NCI-H2227 (cell line): ENCODE measurements at regions not wholly inside any gene's neighbourhood (a gene's known extent, or its start where the extent isn't known, plus 50 kb on each side); places are given as distances from the start of the nearest gene placed in this dataset.
A peak's percentile ranks its signal among the peaks of the same experiment; 100 is the strongest.

Source experiments
- DNase-seq: peaks from one replicate; lab custom pipeline; 2025; ENCODE audit not compliant: unreplicated experiment; lab: John Stamatoyannopoulos, UW

DNA sequence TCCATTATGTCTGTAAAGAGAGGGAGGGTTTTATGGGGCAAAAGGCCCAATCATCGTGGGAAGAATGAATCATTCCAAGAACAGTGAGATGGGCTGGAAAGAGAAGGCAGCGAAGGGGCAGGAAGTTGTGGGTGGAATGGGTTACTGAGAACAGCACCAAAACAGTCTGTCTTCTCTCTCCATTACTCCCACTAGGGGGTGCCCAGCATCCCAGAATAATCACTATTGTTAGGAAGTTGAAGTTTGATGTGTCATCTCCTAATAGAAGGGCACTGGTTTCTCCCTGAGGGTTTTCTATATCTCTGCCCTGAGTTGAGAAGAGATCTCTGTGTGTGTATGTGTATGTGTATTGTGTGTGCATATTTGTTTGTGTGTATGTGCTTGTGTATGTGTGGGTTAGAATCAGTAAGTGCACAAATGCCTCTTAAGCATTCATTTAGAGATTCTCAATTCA is 76.6 kb upstream of the MAP4K3 start:
- peak; percentile 4 for DNase-seq

DNA sequence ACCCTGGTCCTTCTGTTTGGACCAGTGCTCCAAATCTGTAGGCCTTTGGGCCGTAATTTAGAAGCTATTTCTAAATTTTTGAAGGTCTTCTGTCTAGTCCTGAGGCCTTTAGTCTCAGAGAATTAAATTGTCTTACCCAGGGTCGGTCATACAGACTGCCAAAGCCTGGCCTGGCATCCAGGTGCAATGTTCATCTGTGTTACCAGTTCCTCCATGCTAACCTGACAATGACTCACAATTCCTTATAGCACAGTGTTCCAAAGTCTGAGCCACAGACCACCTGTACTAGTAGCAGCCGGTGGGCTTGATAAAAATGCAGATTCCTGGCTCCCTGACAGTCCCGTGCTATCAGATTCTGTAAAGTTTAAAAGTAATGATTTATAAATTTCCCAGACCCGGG is 77.7 kb upstream of the MAP4K3 start:
- no peak for DNase-seq

DNA sequence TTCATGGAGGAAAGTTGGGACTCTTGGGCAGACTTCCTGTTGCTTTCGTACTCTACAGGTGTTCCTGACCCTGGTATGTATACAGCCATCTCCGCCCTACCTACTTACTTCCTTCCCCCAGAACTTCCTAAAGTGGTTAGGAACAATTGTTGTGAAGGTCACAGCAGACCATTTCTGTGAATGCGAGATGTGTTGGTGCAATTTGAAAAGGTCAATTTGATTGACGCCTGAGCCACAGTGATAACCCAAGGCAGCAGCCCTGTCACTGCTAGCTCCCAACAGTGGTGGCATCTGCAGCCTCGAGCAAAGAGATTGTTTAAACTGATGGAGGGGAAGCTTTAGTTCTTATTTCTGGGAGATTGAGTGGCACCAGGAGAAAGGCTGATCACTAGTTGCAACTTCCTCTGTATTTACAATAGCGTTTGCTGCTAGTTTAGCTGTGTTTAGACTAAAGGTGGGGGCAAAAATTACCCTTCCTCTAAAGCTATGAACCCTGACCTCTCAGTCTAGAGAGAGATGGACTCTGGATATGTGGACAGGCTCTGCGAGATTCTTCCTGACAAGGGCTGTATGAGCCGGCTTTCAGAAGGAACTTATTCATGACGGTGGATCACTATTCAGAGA is 78.3 kb upstream of the MAP4K3 start:
- DNase-seq, result no peak

DNA sequence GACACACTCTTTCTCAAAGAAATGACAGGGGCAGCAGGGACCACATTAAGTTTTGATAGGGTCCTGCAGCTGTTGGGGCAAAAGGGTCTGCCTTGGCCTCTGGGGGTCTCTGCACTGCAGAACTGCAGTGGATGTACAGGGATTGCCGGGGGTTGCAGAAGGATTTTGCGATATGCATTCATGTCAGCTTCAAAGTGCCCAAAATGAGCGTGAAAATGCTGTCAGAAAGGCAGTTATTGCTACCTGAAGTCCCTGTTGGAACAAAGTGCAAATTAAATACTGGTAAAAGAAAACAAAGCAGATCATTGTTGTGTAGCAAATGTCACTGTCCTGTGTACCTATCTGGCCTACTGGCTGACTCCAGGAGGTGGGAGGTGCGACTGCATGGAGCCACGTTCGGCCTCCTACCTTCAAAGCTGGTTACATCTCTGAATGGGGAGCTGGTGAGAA is 78.8 kb upstream of the MAP4K3 start:
- no peak for DNase-seq

DNA sequence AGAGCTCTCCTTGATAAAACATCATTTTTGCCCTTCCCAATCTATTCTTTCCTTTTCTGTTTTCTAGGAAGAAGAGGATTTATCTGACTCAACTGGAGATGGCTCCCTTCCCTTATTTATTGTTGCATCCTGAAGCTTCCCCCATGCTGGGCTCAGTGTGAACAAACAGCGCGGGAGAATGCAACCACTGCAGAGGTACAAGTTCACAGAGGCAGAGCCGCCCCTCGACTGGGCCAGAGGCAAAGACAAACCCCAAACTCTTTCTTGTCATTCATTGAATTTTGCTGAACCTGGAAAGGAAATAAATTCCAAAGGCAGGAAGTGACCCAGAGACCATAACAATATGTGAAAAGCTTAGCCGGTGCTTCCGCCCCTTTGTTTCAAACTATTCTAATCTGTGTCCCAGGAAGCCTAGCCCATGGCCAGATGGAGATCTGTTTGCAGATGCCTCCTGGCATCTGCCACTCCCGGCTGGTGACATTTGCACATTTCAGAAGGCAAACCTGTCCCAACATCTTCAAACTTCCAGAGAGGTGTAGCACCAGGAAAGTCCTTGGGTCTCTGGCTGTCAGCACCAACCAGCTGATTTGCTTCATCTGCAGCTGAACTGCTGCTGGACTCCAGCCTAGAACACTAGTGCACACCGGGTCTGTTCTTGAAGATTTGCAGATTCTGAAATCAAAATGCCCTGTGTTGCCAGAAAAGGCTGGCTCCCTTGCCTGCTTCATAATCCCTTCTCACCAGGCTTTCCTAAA is 79.4 kb upstream of the MAP4K3 start:
- no peak for DNase-seq

DNA sequence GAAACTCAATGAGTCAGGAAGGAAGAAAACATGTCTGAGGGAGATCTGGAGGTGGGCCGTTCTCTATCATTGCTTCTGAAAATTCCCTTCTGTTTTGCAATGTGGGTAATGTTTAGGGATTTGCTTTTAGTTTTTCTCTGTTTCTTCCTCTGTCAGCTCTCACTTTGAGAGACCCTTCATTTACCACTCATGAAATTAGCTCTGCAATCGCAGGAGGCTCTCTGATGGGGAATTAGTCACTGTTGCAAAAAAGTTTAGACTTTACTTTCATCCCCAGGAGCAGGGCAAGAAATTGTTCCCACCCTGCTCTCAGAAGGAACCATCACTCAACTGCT is 80.0 kb upstream of the MAP4K3 start:
- DNase-seq, result no peak

DNA sequence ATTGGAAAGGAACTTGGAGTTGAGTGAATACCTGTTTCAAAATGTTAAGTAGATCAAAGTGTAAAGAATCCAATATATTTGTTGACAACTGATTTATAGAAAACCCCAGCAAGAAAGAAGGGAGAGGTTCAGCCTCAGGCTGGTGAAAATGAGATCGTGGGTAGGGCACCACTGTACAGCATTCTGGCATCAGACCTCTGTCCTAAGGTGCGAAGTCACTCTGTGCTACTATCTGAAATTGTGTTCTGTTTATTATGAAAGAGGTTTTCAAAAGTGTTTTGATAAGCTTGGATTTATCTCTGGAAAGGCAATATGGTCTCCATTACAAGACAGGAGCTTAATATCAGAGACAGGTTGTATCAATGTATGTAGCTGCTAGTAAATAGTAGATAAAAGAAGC is 80.5 kb upstream of the MAP4K3 start:
- no peak for DNase-seq

DNA sequence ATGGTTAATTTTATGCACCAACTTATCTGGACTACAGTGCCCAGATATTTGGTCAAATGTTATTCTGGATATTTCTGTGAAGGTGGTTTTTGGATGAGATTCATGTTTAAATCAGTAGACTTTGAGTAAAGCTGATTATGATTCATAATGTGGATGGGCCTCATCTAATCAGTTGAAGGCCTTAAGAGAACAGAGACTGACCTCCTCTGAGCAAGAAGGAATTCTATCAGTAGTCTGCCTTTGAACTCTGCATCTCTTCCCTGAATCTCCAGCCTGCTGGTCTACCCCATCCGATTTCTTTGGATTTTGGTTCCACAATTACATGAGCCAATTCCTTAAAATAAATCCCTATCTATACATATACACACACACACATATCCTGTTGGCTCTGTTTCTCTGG is 82.8 kb upstream of the MAP4K3 start:
- no peak for DNase-seq

DNA sequence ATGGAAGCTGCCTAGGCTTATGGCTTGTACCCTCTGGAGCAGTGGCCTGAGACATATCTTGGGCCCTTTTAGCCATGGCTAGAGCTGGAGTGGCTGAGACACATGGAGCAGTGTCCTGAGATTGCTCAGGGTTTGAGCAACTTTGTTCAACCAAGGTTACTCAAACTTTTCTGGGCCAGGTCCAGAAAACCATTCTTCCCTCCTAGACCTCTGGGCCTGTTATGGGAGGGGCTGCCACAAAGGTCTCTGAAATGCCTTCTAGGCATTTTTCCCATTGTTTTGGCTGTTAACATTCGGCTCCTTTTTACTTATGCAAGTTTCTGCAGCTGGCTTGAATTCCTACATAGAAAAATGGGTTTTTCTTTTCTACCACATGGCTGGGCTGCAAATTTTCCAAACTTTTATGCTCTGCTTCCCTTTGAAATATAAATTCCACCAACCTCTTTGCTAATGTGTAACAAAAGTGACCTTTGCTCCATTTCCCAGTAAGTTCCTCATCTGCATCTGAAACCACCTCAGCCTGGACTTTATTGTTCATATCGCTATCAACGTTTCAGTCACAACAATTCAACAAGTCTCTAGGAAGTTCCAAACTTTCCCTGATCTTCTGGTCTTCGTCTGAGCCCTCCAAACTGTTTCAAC is 84.9 kb upstream of the MAP4K3 start:
- DNase-seq, result no peak

DNA sequence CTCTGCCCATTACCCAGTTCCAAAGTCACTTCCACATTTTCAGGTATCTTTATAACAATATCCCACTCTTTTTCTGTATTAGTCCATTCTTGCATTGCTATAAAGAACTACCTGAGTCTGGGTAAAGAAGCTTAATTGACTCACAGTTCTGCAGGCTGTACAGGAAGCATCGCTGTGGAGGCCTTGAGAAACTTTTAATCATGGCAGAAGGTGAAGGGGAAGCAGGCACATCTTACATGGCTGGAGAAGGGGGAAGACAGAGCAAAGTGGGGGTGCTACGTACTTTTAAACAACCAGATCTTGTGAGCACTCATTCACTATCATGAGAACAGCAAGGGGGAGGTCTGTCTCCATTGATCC is 85.4 kb upstream of the MAP4K3 start:
- DNase-seq, result no peak

DNA sequence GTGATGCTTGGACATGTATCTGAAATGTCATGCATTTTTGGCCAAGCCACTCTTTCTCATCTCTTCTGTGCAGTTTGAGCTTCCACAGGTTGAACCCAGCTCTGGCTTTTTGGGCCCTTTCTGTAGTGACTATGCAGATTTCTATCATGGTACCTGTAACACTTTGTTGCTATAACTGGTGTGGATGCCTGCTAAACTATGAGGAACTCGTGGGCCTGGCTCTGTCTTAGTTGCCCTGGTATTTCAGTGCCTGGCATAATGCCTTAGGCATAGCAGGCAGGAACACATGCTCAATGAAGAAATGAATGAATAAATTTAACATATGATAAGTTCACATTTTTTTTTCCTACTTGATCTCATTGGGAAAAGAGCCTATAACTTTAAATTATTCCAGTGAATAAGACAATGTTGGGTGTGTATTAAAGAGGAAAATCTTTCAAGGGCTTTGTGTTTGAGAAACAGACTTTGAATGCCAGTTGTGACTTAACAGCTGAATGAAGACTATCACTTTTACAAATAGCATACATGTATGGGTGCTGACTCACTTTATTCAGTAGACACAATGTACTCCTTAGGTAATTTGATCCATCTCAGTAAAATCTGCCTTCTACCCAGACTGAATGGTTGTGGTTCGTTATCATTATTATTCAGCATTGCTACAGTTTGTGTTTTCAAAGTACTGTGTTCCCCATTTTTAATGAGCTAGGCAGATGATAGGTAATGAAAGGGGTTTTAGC is 86.4 kb upstream of the MAP4K3 start:
- no peak for DNase-seq

DNA sequence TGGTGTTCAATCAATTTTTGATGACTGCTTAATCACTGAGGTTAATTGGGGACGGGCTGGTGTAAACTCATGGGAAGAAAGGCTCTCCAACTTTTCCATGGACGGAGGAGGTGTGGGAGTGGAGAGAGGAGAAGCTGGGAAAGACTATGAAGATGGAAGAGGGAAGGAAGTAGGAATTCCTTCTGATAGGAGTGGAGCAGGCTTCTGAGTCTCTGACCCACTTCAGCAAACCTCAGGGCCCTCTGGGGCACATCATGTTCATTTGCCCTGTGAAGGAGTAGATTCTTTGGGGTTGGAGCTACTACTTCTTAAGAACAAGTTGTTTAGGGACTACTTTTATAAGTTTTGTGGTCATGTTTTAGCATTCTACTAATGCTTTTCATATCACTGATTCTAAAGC is 87.0 kb upstream of the MAP4K3 start:
- no peak for DNase-seq

DNA sequence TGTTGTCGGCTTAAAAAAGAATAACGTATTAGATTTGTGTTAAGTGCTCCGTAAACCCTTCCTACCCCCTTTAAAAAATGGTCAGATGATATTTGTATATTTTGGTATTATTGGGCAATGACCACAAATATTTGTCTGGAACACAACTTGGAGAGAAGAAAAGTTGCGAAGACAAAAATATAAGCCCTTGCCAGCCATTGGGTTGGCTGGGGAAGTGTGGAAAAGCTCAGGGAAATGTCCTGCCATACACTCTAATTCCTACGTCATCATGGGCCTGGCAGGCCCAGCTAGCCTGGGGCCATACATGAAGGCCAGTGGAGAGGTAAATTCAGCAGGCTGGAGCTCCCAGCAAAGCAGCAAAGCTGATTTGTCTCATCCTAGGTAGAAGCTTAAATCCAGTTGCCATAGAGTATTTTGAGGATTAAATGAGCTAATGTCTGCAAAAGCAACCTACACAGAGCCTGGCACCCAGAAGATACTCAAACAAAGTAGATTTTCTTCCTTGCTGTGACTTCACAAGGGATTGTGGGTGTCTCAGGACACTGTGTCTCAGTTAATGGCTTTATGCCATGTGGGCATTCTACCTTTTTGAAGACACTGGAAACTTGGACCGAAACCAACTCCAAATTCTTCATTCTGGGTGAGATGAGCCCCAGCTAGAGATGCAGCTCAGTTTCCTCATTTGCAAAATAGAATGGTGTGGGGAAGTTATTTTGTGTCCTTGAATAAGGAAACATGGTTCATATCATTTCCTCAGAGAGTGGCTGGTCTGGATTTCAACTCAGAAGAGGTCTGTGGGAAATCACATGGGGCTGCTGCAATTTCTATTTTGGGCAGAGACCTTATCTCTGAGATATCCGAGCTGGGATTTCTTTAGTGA is 87.9 kb upstream of the MAP4K3 start:
- DNase-seq, result no peak

DNA sequence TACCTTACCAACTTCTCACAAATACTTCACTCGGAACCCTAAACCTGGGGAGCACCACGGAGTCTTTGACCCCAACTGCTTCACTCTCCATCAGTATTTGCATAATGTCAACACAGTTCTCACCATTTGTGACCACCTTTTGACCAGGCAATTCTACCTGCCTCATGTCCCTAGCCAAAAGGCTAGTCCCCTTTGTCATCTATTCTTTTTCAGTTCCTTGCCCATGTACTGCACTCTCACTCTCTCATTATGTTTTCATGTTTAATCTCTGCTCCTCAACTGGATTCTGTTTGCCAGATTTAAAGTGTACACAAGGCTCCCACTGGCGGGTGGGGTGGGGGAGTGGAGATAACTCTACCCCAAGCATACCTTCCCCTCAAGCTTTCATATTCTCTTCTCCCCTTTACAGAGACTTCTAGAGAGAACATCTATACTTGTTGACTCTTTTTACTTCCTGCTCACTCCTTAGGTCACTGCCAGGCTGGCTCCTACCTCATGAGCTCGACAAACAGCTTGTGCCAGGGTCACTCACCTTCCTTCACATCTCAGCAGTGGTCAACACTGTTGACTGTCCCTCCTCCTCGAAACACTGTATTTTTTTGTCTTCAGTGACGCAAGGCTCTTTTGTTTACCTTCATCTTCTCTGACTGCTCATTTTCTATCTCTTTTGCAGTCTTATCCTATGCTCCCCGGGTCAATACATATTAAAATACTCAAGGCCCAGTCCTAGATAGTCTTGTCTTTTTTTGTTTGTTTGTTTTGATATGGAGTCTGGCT is 88.7 kb upstream of the MAP4K3 start:
- no peak for DNase-seq

DNA sequence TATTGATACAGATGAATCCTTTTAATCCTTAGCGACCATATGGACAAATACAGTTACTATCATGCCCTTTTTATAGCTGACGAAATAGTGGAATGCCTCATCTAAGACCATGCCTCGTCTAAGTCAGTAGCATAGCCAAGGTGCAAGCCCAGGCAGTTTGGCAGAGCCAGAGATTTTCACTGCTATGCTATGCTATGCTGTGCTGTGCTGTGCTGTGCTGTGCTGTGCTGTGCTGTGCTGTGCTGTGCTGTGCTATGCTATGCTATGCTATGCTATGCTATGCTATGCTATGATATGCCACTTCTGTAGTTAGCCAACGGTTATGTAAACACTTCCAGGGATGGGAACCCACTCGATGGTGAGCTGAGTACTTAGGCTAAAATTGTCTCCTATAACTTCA is 91.6 kb upstream of the MAP4K3 start:
- no peak for DNase-seq

DNA sequence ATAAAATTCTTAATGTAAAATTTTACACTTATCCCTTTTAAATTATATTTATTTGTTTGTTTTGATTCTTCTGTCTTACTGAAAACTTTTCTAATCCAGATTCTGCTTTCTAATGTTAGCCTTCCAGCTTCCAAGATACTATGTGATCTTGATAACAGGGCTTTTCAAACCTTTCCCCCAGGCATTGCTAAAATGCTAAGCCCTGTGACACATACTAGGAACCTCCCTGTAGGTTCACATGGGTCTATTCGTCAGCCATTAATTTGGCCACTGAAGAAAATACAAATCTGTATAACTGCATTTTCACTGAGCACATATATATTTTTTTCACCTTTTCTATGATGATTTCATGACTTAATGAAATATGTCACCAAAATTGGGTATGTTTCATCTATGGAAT is 92.8 kb upstream of the MAP4K3 start:
- DNase-seq, result no peak

DNA sequence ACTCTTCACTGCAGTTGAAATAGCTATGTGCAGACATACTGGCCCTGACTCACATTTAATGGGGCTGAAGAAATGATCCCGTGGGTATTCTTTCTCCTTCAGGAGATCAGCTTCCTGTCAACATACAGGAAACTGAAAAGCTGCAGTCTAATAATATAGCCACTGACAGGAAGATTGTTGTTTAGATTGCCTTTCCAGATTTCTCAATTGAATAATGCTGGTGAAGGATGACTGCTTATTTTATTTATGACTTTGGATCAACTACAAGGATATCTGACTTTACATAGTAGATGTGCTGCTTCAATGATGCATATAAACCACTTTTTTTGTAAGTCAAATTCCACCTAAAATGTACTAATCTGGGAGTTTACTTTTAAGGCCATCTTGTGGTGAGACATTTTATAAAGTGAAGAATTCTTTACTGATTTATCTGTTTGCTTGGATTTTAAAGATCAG is 93.4 kb upstream of the MAP4K3 start:
- no peak for DNase-seq

DNA sequence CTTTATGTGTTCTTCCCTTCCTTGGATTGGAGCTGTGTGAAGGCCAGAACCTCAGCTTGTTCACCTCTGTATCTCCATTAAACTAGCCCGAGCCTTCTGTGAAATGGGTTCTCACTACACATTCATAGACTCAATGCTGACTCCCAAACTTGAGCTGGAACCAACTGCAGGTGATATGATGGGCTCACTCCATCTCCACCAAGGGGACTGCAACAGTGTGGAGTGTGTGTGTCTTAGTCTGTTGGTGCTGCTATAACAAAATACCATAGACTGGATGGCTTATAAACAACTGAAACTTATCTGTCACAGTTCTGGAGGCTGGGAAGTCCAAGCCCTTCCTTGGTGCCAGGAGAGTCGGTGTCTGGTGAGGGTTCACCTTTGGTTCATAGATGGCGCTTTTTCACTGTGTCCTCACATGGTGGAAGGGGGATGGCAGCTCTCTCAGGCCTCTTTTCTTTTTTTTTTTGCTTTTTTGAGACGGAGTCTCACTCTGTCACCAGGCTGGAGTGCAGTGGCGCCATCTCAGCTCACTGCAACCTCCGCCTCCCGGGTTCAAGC is 94.2 kb upstream of the MAP4K3 start:
- DNase-seq, result no peak

DNA sequence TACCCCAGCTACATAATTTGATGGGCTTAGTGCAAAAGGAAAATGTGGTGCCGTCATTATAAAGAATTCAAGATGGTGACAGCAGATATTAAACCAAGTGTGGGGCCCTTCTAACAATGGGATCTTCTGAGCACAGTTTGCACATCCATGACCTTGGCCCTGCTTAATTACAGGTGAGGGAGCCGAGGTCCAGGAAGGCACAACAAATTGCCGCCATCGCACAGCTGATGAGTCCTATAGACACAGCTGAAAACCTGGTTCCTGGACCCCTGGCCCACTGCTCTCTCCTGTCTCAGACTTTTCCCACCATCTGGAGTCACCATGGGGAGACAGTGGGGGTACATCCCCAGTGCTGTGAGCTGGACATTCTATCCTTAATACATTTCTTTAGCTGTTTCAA is 95.8 kb upstream of the MAP4K3 start:
- peak; percentile 10 for DNase-seq
